Heart right ventricle (tissue), 16 donors: ENCODE measurements at regions not wholly inside any gene's neighbourhood (a gene's known extent, or its start where the extent isn't known, plus 50 kb on each side); places are given as distances from the start of the nearest gene placed in this dataset.

Source experiments
- ATAC-seq, 8 donors: fragments of 200-7000 bp; cut with Tn5 transposase; one replicate each; pipeline ENCODE4 v1.9.1; 2020; ENCODE audit warnings: mild to moderate bottlenecking in 8 of 8, moderate library complexity in 8 of 8, moderate number of reproducible peaks in 1 of 8
- DNase-seq, 2 donors: peaks; one replicate each; pipeline ENCODE4 v3.0.0-alpha.2; 2020
- H3K27ac ChIP-seq, 10 donors: fragments of 200-600 bp; sonication (generic) in 2 of 10; one replicate each; pipeline versions ENCODE4 v1.5.0 to v1.8.0; 2020 to 2022; ENCODE audit warnings: mild to moderate bottlenecking in 3 of 10
- H3K27me3 ChIP-seq, 7 donors: fragments of 200-600 bp; one replicate each; pipeline ENCODE4 v1.8.0; 2021 to 2022; ENCODE audit warnings: mild to moderate bottlenecking in 2 of 7
- H3K36me3 ChIP-seq, 9 donors: fragments of 200-600 bp; sonication (generic) in 1 of 9; one replicate each; pipeline versions ENCODE4 v1.5.0 to v1.8.0; 2020 to 2022; ENCODE audit warnings: mild to moderate bottlenecking in 2 of 9
- H3K4me1 ChIP-seq, 9 donors: fragments of 200-600 bp; sonication (generic) in 1 of 9; one replicate each; pipeline versions ENCODE4 v1.5.0 to v1.8.0; 2020 to 2022; ENCODE audit warnings: mild to moderate bottlenecking in 4 of 9
- H3K4me3 ChIP-seq, 10 donors: fragments of 200-600 bp; sonication (generic) in 2 of 10; one replicate each; pipeline versions ENCODE4 v1.5.0 to v1.8.0; 2020 to 2022; ENCODE audit warnings: mild to moderate bottlenecking in 7 of 10, moderate library complexity in 2 of 10
- H3K9me3 ChIP-seq, 11 donors: fragments of 200-600 bp in 10 of 11; sonication (generic) in 2 of 11; one replicate each; pipeline versions ENCODE4 v1.5.0 to v1.8.0; 2013 to 2022; ENCODE audit warnings: mild to moderate bottlenecking in 2 of 11, control low read depth in 1 of 11, moderate library complexity in 1 of 11
- CTCF ChIP-seq, 9 donors: fragments of 200-600 bp; sonication (generic) in 2 of 9; IDR thresholded peaks; one replicate each; pipeline versions ENCODE4 v1.5.0 to v1.8.0; 2021 to 2022; ENCODE audit warnings: antibody characterized with exemption in 9 of 9, mild to moderate bottlenecking in 5 of 9, moderate library complexity in 1 of 9
- WGBS, 2 donors: extraction: QIAGEN DNeasy Blood & Tissue Kit; methylation state at CpG; one replicate each; pipeline ENCODE4 v1.1.7; 2013; ENCODE audit warnings: inconsistent platforms in 1 of 2; 5-methylcytosine and 5-hydroxymethylcytosine counted together
- intact Hi-C, 10 donors: fragments of 100-400 bp; cut with DNase I; formaldehyde crosslinking; loops; one replicate each; pipeline versions ENCODE4 v1.11.1 to v1.14.2; 2022
- donor health status: Arrhythmogenic right ventricular cardiomyopathy.
- donor health status: ischemic (EF 13 %, LVEDD 7.1; RV severe dilation, severe dysfunction).
- donor health status: healthy with polysubstance abuse.
- donor health status: DM: no; HTN: yes; CAD: no.
- donor health status: DM: no; HTN: no; CAD: no.
- donor health status: ischemic (EF 25% LVEDD 6.9; RV normal size, moderate dysfunction).
- donor health status: ischemic (EF 25% LVEDD 5.7; RV mildly dilated, moderate dysfunction).
- donor health status: healthy.
- donor health status: DM: yes; HTN: yes; CAD: no.
- donor health status: Ischemic cardiomyopathy.
- donor health status: ischemic (EF 35%, LVEDD 5.7; RV mildly dilated, moderate dysfunction).
- donor health status: nonischemic (EF 11% LVEDD 7.7; RV severe dilation, severe dysfunction).
- donor health status: DM: yes; HTN: yes; CAD: no.
- donor health status: PGD.
- donor health status: ischemic (EF 29% LVEDD 5.4; RV normal size, mild dysfunction).
- donor health status: nonischemic (EF 23%, LVEDD 6.1; RV moderate dilation, normal function).

- Histone ChIP-seq H3K4me3 (no peak overlapping the region), H3K27ac (no peak overlapping the region), H3K9me3 (no peaks in the 10 kb centered on the region), H3K4me1 (peaks cover 0 to 3% (median 0%) of the 10 kb centered on the region in 9 donors), H3K36me3 (no peaks in the 10 kb centered on the region), H3K27me3 (no peaks in the 10 kb centered on the region)
- intact Hi-C loops, result no loop called here
- DNase-seq (no peak), ATAC-seq (no peak)
- TF ChIP-seq CTCF (IDR thresholded peaks at IDR 0.05), result no peak
These were observed 923.0 kb upstream of the NR2F2 start for GRCh38 chr15:95407534-95407933.

- no peak overlapping the region for H3K27ac ChIP-seq
- H3K27me3 ChIP-seq, result no peaks in the 10 kb centered on the region
- peaks cover 0 to 17% (median 0%) of the 10 kb centered on the region in 9 donors for H3K4me1 ChIP-seq
- peak in 1 of 9 donors; percentile 9 for TF ChIP-seq CTCF (IDR thresholded peaks at IDR 0.05)
- ATAC-seq (no peak), DNase-seq (no peak)
- no peaks in the 10 kb centered on the region for H3K9me3 ChIP-seq
- WGBS, 2 donors, result 30 to 32% methylated on average over 2 of the region's 2 CpGs
- intact Hi-C loops, result no loop called here
- H3K4me3 ChIP-seq, result no peak overlapping the region
- no peaks in the 10 kb centered on the region for H3K36me3 ChIP-seq
These were observed 921.3 kb upstream of the NR2F2 start for GRCh38 chr15:95409211-95409610.

GRCh38 chr15:95409626-95410310, 920.7 kb upstream of the NR2F2 start:
- WGBS, 2 donors, result 76 to 82% methylated on average over 4 of the region's 4 CpGs
- Histone ChIP-seq H3K4me3 (no peak overlapping the region), H3K4me1 (peaks cover 0 to 17% (median 0%) of the 10 kb centered on the region in 9 donors), H3K9me3 (no peaks in the 10 kb centered on the region), H3K36me3 (no peaks in the 10 kb centered on the region), H3K27ac (no peak overlapping the region), H3K27me3 (no peaks in the 10 kb centered on the region)
- TF ChIP-seq CTCF (IDR thresholded peaks at IDR 0.05), result no peak
- intact Hi-C loops, result no loop called here
- ATAC-seq, result no peak
- DNase-seq, result no peak

- no peaks in the 10 kb centered on the region for H3K27me3 ChIP-seq
- H3K4me3 ChIP-seq, result no peak overlapping the region
- H3K9me3 ChIP-seq, result no peaks in the 10 kb centered on the region
- H3K36me3 ChIP-seq, result no peaks in the 10 kb centered on the region
- 86 to 89% methylated on average over 4 of the region's 4 CpGs for WGBS, 2 donors
- DNase-seq, result no peak
- peaks cover 0 to 17% (median 0%) of the 10 kb centered on the region in 9 donors for H3K4me1 ChIP-seq
- ATAC-seq, result no peak
- no peak overlapping the region for H3K27ac ChIP-seq
- TF ChIP-seq CTCF (IDR thresholded peaks at IDR 0.05), result no peak
- intact Hi-C loops, result no loop called here
These were observed 919.7 kb upstream of the NR2F2 start for GRCh38 chr15:95410757-95411156.
